A549 (cell line): ENCODE measurements at regions not wholly inside any gene's neighbourhood (a gene's known extent, or its start where the extent isn't known, plus 50 kb on each side); places are given as distances from the start of the nearest gene placed in this dataset.

Source experiments
- CBX2 ChIP-seq: fragments of 200-600 bp; sonication (generic); IDR thresholded peaks from 2 replicates; pipeline ENCODE4 v1.6.1; 2016; ENCODE audit warnings: low read depth, mild to moderate bottlenecking, borderline replicate concordance
- CTCF ChIP-seq: fragments of >200 bp; sonication (Bioruptor Twin); formaldehyde crosslinking; IDR thresholded peaks from 3 replicates; pipeline ENCODE4 v1.5.1; 2016
- JUN ChIP-seq, 2 experiments: fragments of >200 bp; sonication (Bioruptor Twin); formaldehyde crosslinking; IDR thresholded peaks; 2 replicates in 1 of 2; 3 replicates in 1 of 2; pipeline ENCODE4 v1.6.1; 2016 to 2017
- MAZ ChIP-seq: fragments of 150-350 bp; IDR thresholded peaks from 2 replicates; pipeline ENCODE4 v1.6.1; 2014; ENCODE audit warnings: antibody characterized with exemption, low read depth, low read length, borderline replicate concordance
- POLR2A ChIP-seq: IDR thresholded peaks from 2 replicates; pipeline ENCODE4 v1.6.1; 2012; ENCODE audit warnings: mild to moderate bottlenecking, low read length
- RAD21 ChIP-seq, 2 experiments: fragments of >200 bp in 1 of 2; sonication (Bioruptor Twin) in 1 of 2; formaldehyde crosslinking in 1 of 2; IDR thresholded peaks in 1 of 2; conservative IDR thresholded peaks in 1 of 2; 2 replicates in 1 of 2; 3 replicates in 1 of 2; pipeline ENCODE4 v1.6.1; 2012 to 2018; ENCODE audit warnings: inconsistent platforms in 1 of 2
- REST ChIP-seq: fragments of 200-600 bp; sonication (generic); IDR thresholded peaks from 2 replicates; pipeline ENCODE4 v1.6.1; 2016; ENCODE audit warnings: antibody characterized with exemption, mild to moderate bottlenecking, moderate library complexity

GRCh38 chr13:48585456-48585840 is 52.6 kb upstream of the RCBTB2 start:
- TF ChIP-seq CTCF (no peak), JUN (IDR thresholded peaks at IDR 0.05) (no peak), CBX2 (no peak), MAZ (no peak), POLR2A (no peak), RAD21 (conservative IDR thresholded peaks at IDR 0.05 in 1 of 2, IDR thresholded peaks at IDR 0.05 in 1 of 2) (no peak), REST (no peak)
